GM23248 (cell line): ENCODE measurements at regions not wholly inside any gene's neighbourhood (a gene's known extent, or its start where the extent isn't known, plus 50 kb on each side); places are given as distances from the start of the nearest gene placed in this dataset.

Experiments
- EZH2 ChIP-seq: fragments of 200-600 bp; sonication (generic); IDR thresholded peaks from 2 replicates; pipeline ENCODE4 v1.6.1; 2018; ENCODE audit warnings: antibody characterized with exemption, mild to moderate bottlenecking; ENCODE audit not compliant: insufficient read depth, poor library complexity, severe bottlenecking
- EZH2phosphoT487 ChIP-seq: fragments of 200-600 bp; sonication (generic); IDR thresholded peaks from 2 replicates; pipeline ENCODE4 v1.6.1; 2018; ENCODE audit warnings: antibody characterized with exemption, moderate library complexity, mild to moderate bottlenecking, low read depth; ENCODE audit not compliant: insufficient read depth

DNA sequence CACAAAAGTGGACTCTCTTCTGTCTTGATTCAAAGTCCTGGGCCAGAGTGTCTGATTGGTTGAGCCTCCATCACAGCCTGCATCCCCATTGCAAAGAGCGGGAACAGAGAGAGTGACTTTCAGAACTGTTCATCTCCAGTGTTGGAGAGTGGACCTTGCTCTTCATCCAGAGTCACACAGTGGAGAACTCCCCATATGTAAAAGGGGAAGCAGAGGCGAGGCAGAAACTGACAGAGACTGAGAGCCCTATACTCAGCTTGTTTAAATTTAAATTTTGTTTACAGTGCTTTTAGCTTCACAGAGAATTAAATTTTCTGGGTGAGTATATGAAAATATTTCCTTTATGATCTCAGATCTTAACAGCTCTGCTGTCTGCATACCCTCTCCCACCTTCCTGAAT, 70.0 kb upstream of the SSBP2 start:
- TF ChIP-seq EZH2phosphoT487 (no peak), EZH2 (no peak)
